Ishikawa (cell line): ENCODE measurements at regions not wholly inside any gene's neighbourhood (a gene's known extent, or its start where the extent isn't known, plus 50 kb on each side); places are given as distances from the start of the nearest gene placed in this dataset.

ENCODE experiments used
- CEBPB ChIP-seq: IDR thresholded peaks from 2 replicates; pipeline ENCODE4 v1.6.1; 2012
- CREB1 ChIP-seq: IDR thresholded peaks from 2 replicates; pipeline ENCODE4 v1.6.1; 2012; ENCODE audit warnings: low read depth
- EGR1 ChIP-seq: IDR thresholded peaks from 2 replicates; pipeline ENCODE4 v1.6.1; 2012
- EP300 ChIP-seq: IDR thresholded peaks from 2 replicates; pipeline ENCODE4 v1.6.1; 2012; ENCODE audit warnings: borderline replicate concordance
- FOXM1 ChIP-seq: IDR thresholded peaks from 2 replicates; pipeline ENCODE4 v1.6.1; 2012; ENCODE audit warnings: low read depth, borderline replicate concordance
- MAX ChIP-seq: IDR thresholded peaks from 2 replicates; pipeline ENCODE4 v1.6.1; 2012
- NFIC ChIP-seq: IDR thresholded peaks from 2 replicates; pipeline ENCODE4 v1.6.1; 2012
- RAD21 ChIP-seq: IDR thresholded peaks from 2 replicates; pipeline ENCODE4 v1.6.1; 2012; ENCODE audit warnings: low read depth
- TAF1 ChIP-seq: IDR thresholded peaks from 2 replicates; pipeline ENCODE4 v1.6.1; 2012; ENCODE audit warnings: low read depth, mild to moderate bottlenecking
- TCF12 ChIP-seq: IDR thresholded peaks from 2 replicates; pipeline ENCODE4 v1.6.1; 2012; ENCODE audit warnings: low read depth
- TEAD4 ChIP-seq: IDR thresholded peaks from 2 replicates; pipeline ENCODE4 v1.6.1; 2012
- USF1 ChIP-seq: IDR thresholded peaks from 2 replicates; pipeline ENCODE4 v1.6.1; 2012
- YY1 ChIP-seq: IDR thresholded peaks from 2 replicates; pipeline ENCODE4 v1.6.1; 2012; ENCODE audit warnings: low read depth
- ZBTB7A ChIP-seq: IDR thresholded peaks from 2 replicates; pipeline ENCODE4 v1.6.1; 2012; ENCODE audit warnings: low read depth
- TF ChIP-seq, protein P1 (sequence below): IDR thresholded peaks from 2 replicates; pipeline ENCODE4 v1.6.1; 2012; ENCODE audit warnings: low read depth, mild to moderate bottlenecking

- TF ChIP-seq TAF1 = no peak
- TF ChIP-seq YY1 = no peak
- no peak for TF ChIP-seq USF1
- TF ChIP-seq, protein P1, sequence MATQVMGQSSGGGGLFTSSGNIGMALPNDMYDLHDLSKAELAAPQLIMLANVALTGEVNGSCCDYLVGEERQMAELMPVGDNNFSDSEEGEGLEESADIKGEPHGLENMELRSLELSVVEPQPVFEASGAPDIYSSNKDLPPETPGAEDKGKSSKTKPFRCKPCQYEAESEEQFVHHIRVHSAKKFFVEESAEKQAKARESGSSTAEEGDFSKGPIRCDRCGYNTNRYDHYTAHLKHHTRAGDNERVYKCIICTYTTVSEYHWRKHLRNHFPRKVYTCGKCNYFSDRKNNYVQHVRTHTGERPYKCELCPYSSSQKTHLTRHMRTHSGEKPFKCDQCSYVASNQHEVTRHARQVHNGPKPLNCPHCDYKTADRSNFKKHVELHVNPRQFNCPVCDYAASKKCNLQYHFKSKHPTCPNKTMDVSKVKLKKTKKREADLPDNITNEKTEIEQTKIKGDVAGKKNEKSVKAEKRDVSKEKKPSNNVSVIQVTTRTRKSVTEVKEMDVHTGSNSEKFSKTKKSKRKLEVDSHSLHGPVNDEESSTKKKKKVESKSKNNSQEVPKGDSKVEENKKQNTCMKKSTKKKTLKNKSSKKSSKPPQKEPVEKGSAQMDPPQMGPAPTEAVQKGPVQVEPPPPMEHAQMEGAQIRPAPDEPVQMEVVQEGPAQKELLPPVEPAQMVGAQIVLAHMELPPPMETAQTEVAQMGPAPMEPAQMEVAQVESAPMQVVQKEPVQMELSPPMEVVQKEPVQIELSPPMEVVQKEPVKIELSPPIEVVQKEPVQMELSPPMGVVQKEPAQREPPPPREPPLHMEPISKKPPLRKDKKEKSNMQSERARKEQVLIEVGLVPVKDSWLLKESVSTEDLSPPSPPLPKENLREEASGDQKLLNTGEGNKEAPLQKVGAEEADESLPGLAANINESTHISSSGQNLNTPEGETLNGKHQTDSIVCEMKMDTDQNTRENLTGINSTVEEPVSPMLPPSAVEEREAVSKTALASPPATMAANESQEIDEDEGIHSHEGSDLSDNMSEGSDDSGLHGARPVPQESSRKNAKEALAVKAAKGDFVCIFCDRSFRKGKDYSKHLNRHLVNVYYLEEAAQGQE = no peak
- no peak for TF ChIP-seq EGR1
- TF ChIP-seq MAX = no peak
- TF ChIP-seq FOXM1 = no peak
- TF ChIP-seq EP300 = no peak
- TF ChIP-seq RAD21 = no peak
- TF ChIP-seq NFIC = no peak
- TF ChIP-seq TEAD4 = no peak
- no peak for TF ChIP-seq TCF12
- TF ChIP-seq ZBTB7A = no peak
- no peak for TF ChIP-seq CEBPB
- no peak for TF ChIP-seq CREB1
Observed at GRCh38 chr4:72809208-72809607, 240.2 kb upstream of the ADAMTS3 start.

DNA sequence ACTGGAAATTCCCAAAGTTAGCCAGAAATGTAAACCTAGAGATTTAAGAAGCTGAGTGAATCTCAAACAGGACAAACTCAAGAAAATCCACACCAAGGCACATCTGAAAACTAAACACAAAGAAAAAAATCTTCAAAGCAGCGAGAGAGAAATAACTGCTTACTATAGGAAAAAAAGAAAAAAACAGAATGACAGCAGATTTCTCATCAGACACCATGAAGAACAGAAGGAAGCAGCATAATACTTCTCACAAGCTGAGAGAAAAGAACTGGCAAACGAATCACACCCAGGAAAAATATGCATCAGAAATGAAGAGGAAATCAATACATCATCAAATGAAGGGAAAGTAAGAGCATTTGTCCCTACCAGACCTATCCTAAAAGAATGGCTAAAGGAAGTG lies 236.3 kb upstream of the ADAMTS3 start:
- TF ChIP-seq, protein P1 = no peak
- TF ChIP-seq CREB1 (no peak), ZBTB7A (no peak)

DNA sequence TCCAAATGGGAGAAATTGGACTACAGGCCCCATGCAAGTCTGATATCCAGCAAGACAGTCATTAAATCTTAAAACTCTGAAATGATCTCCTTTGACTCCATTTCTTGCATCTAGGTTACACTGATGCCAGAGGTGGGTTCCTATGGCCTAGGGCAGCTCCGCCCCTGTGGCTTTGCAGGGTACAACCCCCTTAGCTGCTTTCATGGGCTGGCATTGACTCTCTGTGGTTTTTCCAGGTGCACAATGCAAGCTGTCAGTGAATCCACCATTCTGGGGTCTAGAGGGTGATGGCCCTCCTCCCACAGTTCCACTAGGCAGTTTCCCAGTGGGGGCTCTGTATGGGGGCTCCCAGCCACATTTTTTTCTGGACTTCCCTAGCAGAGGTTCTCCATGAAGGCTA lies 228.5 kb upstream of the ADAMTS3 start:
- no peak for TF ChIP-seq MAX
- no peak for TF ChIP-seq EGR1
- TF ChIP-seq TEAD4 = no peak

- TF ChIP-seq ZBTB7A = no peak
- no peak for TF ChIP-seq NFIC
- TF ChIP-seq TEAD4 = no peak
- TF ChIP-seq TAF1 = no peak
- TF ChIP-seq TCF12 = no peak
- TF ChIP-seq EP300 = no peak
- TF ChIP-seq CREB1 = no peak
Observed at GRCh38 chr4:72791054-72791453, 222.0 kb upstream of the ADAMTS3 start.

GRCh38 chr4:72786401-72786990 lies 217.5 kb upstream of the ADAMTS3 start:
- TF ChIP-seq RAD21 (no peak), TCF12 (no peak), CREB1 (no peak), ZBTB7A (no peak), MAX (no peak), TAF1 (no peak), TEAD4 (no peak), FOXM1 (no peak), EGR1 (no peak), YY1 (no peak), NFIC (no peak), EP300 (no peak)

DNA sequence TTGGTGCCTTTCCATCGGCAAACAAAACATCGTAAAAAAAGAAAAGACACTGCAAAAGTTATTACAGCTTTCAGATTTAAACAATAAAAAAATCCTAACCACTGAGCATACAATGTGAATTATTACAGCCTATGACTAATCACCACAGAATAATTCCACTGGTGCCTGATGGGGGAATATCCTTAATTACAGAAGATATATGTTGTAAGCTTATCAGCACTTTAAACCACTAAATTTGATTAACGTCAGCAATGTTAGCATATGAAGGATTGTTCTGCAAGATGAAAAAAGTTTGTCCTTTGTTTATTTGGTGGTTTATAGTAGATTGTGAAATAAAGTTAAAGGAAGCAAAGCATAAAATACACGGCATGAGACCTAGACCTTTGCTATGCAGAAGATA lies 210.2 kb upstream of the ADAMTS3 start:
- TF ChIP-seq TEAD4 (no peak), TCF12 (no peak), YY1 (no peak), EGR1 (no peak), CEBPB (no peak)

DNA sequence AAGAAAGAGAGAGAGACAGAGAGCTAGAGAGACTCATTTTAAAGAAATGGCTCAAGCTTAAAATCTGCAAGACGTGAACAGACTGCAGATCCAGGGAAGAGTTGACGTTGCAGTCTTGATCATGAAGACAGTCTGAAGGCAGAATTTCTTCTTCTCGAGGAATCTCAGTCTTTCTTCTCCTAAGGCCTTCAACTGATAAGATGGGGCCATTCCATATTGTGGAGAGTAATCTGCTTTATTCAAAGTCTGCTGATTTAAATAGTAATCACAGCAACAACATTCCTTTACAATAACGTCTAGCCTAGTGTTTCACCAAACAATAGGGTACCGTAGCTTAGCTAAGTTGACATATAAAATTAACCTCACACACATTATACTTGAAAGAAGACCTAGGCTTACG lies 208.4 kb upstream of the ADAMTS3 start:
- TF ChIP-seq YY1 (no peak), TAF1 (no peak), CREB1 (no peak), ZBTB7A (no peak), FOXM1 (no peak), TCF12 (no peak), RAD21 (no peak), NFIC (no peak), EP300 (no peak), EGR1 (no peak), TEAD4 (no peak), MAX (no peak), USF1 (no peak), CEBPB (no peak)
- TF ChIP-seq, protein P1 = no peak
